A549 (cell line): ENCODE measurements at regions not wholly inside any gene's neighbourhood (a gene's known extent, or its start where the extent isn't known, plus 50 kb on each side); places are given as distances from the start of the nearest gene placed in this dataset.

Experiments
- ATAC-seq, 2 experiments: fragments of 200-7000 bp in 1 of 2; fragments of >200 bp in 1 of 2; cut with Nextera tagmentation in 1 of 2; cut with Tn5 transposase in 1 of 2; 3 replicates each; pipeline versions ENCODE4 v1.8.0 to v1.9.1; 2018 to 2020; ENCODE audit warnings: mild to moderate bottlenecking in 1 of 2, moderate library complexity in 1 of 2
- CTCF ChIA-PET: fragments of 300-600 bp; sonication (Branson Sonifier 250); formaldehyde crosslinking; extraction: SDS; loops from one replicate; lab custom pipeline; 2021; ENCODE audit warnings: antibody characterized with exemption, inconsistent platforms; lab: Yijun Ruan, JAX
- POLR2A ChIA-PET: fragments of 350-600 bp; formaldehyde crosslinking; extraction: SDS; loops from one replicate; lab custom pipeline; 2021; ENCODE audit warnings: antibody characterized with exemption, inconsistent platforms; lab: Yijun Ruan, JAX
- DNase-seq, 2 experiments: peaks; one replicate each; pipeline versions ENCODE4 v3.0.0 to v3.0.0-alpha.2; 2011 to 2016; ENCODE audit warnings: low read depth in 1 of 2, low spot score in 1 of 2
- FAIRE-seq: peaks from 2 replicates; lab custom pipeline; 2011; peaks lifted over from hg19 to GRCh38; lab: Jason Lieb, UNC
- H3K27ac ChIP-seq, 2 experiments: fragments of >200 bp; sonication (Bioruptor Twin); formaldehyde crosslinking; 3 replicates each; pipeline ENCODE4 v1.5.1; 2016 to 2017
- H3K4me1 ChIP-seq: fragments of >200 bp; sonication (Bioruptor Twin); formaldehyde crosslinking; 3 replicates; pipeline ENCODE4 v1.6.1; 2016
- H3K4me2 ChIP-seq: fragments of >200 bp; sonication (Bioruptor Twin); formaldehyde crosslinking; 3 replicates; pipeline ENCODE4 v1.6.1; 2016
- H3K4me3 ChIP-seq: fragments of >200 bp; sonication (Bioruptor Twin); formaldehyde crosslinking; 3 replicates; pipeline ENCODE4 v1.5.1; 2016
- H3K9me3 ChIP-seq: fragments of >200 bp; sonication (Bioruptor Twin); formaldehyde crosslinking; 3 replicates; pipeline ENCODE4 v1.6.1; 2016
- CBX2 ChIP-seq: fragments of 200-600 bp; sonication (generic); IDR thresholded peaks from 2 replicates; pipeline ENCODE4 v1.6.1; 2016; ENCODE audit warnings: low read depth, mild to moderate bottlenecking, borderline replicate concordance
- CBX8 ChIP-seq: fragments of 200-600 bp; sonication (generic); IDR thresholded peaks from 2 replicates; pipeline ENCODE4 v1.6.1; 2016
- E2F6 ChIP-seq: IDR thresholded peaks from 2 replicates; pipeline ENCODE4 v1.6.1; 2012; ENCODE audit warnings: low read depth, borderline replicate concordance
- EHMT2 ChIP-seq: fragments of 200-600 bp; sonication (generic); IDR thresholded peaks from 2 replicates; pipeline ENCODE4 v1.6.1; 2016; ENCODE audit warnings: antibody characterized with exemption, low read depth, mild to moderate bottlenecking, moderate library complexity
- EP300 ChIP-seq, 2 experiments: fragments of >200 bp; sonication (Bioruptor Twin); formaldehyde crosslinking; IDR thresholded peaks; 2 replicates in 1 of 2; 3 replicates in 1 of 2; pipeline ENCODE4 v1.6.1; 2016 to 2017
- HEYL ChIP-seq: fragments of 250-450 bp; sonication (Bioruptor Pico); IDR thresholded peaks from 2 replicates; pipeline ENCODE4 v1.8.0; 2021; ENCODE audit warnings: mild to moderate bottlenecking, moderate library complexity
- HOXB13 ChIP-seq: fragments of 250-450 bp; sonication (Bioruptor Pico); IDR thresholded peaks from 2 replicates; pipeline ENCODE4 v1.5.0; 2020; ENCODE audit warnings: low read depth, mild to moderate bottlenecking, moderate library complexity
- HOXB5 ChIP-seq: fragments of 250-450 bp; sonication (Bioruptor Pico); IDR thresholded peaks from 2 replicates; pipeline ENCODE4 v1.5.0; 2020; ENCODE audit warnings: mild to moderate bottlenecking, moderate library complexity
- MAFK ChIP-seq: fragments of 450-650 bp; IDR thresholded peaks from 2 replicates; pipeline ENCODE4 v1.6.1; 2014; ENCODE audit not compliant: partially characterized antibody
- MAZ ChIP-seq: fragments of 150-350 bp; IDR thresholded peaks from 2 replicates; pipeline ENCODE4 v1.6.1; 2014; ENCODE audit warnings: antibody characterized with exemption, low read depth, low read length, borderline replicate concordance
- NFE2L2 ChIP-seq: fragments of 150-350 bp; conservative IDR thresholded peaks from 2 replicates; pipeline ENCODE4 v1.6.1; 2014; ENCODE audit warnings: low read length
- NR3C1 ChIP-seq: fragments of >200 bp; sonication (Bioruptor Twin); formaldehyde crosslinking; IDR thresholded peaks from 3 replicates; pipeline ENCODE4 v1.6.1; 2017
- RAD21 ChIP-seq, 2 experiments: fragments of >200 bp in 1 of 2; sonication (Bioruptor Twin) in 1 of 2; formaldehyde crosslinking in 1 of 2; IDR thresholded peaks in 1 of 2; conservative IDR thresholded peaks in 1 of 2; 2 replicates in 1 of 2; 3 replicates in 1 of 2; pipeline ENCODE4 v1.6.1; 2012 to 2018; ENCODE audit warnings: inconsistent platforms in 1 of 2
- RARB ChIP-seq: fragments of 250-450 bp; sonication (Bioruptor Pico); IDR thresholded peaks from 2 replicates; pipeline ENCODE4 v1.8.0; 2021; ENCODE audit warnings: mild to moderate bottlenecking, moderate library complexity
- REST ChIP-seq: fragments of 200-600 bp; sonication (generic); IDR thresholded peaks from 2 replicates; pipeline ENCODE4 v1.6.1; 2016; ENCODE audit warnings: antibody characterized with exemption, mild to moderate bottlenecking, moderate library complexity
- RFX5 ChIP-seq: fragments of 450-650 bp; IDR thresholded peaks from 2 replicates; pipeline ENCODE4 v1.7.1; 2014; ENCODE audit warnings: antibody characterized with exemption, mild to moderate bottlenecking, moderate library complexity
- SREBF2 ChIP-seq: fragments of 450-650 bp; IDR thresholded peaks from 2 replicates; pipeline ENCODE4 v1.6.1; 2014; ENCODE audit warnings: mild to moderate bottlenecking, moderate library complexity
- ZC3H11A ChIP-seq: fragments of 450-650 bp; IDR thresholded peaks from 2 replicates; pipeline ENCODE4 v1.6.1; 2014; ENCODE audit warnings: antibody characterized with exemption, mild to moderate bottlenecking
- ZFP36 ChIP-seq: fragments of 450-650 bp; IDR thresholded peaks from 2 replicates; pipeline ENCODE4 v1.6.1; 2014; ENCODE audit warnings: borderline replicate concordance; ENCODE audit not compliant: partially characterized antibody
- WGBS: methylation state at CpG from one replicate; pipeline ENCODE4 v1.1.6; 2017; ENCODE audit errors: missing lambda C conversion rate; 5-methylcytosine and 5-hydroxymethylcytosine counted together
- TF ChIP-seq, protein P1 (sequence below): fragments of 250-450 bp; sonication (Bioruptor Pico); IDR thresholded peaks from 2 replicates; pipeline ENCODE4 v1.5.0; 2020; ENCODE audit warnings: low read depth, mild to moderate bottlenecking, moderate library complexity
- TF ChIP-seq, protein P2 (sequence below): fragments of >200 bp; sonication (Bioruptor Twin); formaldehyde crosslinking; IDR thresholded peaks from 3 replicates; pipeline ENCODE4 v1.5.1; 2016

- no peak for TF ChIP-seq REST
- TF ChIP-seq NFE2L2: no peak
- no peak for TF ChIP-seq RARB (CRISPR knock-in tag)
- WGBS: 0% methylated on average over 2 of the region's 2 CpGs
- no peak for DNase-seq
- POLR2A ChIA-PET: no interaction called here
- H3K4me1 ChIP-seq: no peaks in the 10 kb centered on the region
- H3K27ac ChIP-seq: no peak overlapping the region
- H3K4me2 ChIP-seq: no peak overlapping the region
- H3K9me3 ChIP-seq: no peaks in the 10 kb centered on the region
- H3K4me3 ChIP-seq: no peak overlapping the region
- CTCF ChIA-PET: no interaction called here
- FAIRE-seq: no peak
- no peak for ATAC-seq
Observed at GRCh38 chr16:73746554-73746953, 550.1 kb upstream of the PSMD7 start.

DNA sequence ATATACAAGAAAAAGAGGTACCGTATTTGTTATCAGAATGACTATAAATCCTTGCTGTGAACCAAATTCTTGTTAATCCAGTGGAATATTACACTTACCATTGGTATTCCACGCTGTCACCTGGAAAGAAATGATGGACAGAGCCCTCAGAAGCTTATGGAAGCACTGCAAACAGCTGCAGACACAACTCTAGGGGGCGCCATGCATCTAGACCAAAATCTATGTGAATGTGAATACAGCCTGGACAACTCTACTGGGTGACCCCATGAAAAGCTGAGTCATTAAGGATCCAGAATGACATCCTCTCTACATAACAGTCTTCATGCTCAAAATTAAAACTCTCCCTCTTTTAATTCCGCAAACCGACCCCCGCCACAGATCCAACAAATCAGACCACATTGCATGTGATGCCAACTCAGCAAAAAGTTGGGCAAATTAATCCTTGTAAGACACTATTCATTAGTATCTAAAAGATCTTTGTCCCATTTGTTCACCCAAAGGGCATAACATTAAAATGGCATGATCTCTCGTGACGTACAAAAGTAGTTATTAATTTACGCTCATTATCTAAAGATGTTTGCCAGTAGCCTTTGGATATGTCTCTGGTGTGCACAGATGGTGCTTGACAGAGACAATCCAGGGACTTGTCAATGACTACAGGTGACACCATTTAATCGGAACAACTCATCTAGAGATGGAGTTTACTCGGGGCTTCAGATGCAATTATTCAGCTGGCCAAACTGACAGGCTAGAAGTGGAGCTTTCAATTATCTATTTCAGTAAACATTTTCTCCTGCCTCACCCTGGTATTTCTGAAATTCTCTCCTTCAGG lies 552.7 kb upstream of the PSMD7 start:
- no peaks in the 10 kb centered on the region for H3K4me1 ChIP-seq
- ATAC-seq (no peak), DNase-seq (peak in 1 of 2 experiments; percentile 4)
- POLR2A ChIA-PET: no interaction called here
- TF ChIP-seq, protein P1, sequence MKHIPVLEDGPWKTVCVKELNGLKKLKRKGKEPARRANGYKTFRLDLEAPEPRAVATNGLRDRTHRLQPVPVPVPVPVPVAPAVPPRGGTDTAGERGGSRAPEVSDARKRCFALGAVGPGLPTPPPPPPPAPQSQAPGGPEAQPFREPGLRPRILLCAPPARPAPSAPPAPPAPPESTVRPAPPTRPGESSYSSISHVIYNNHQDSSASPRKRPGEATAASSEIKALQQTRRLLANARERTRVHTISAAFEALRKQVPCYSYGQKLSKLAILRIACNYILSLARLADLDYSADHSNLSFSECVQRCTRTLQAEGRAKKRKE (CRISPR knock-in tag): no peak
- TF ChIP-seq MAFK (peak; percentile 77), RFX5 (no peak), HEYL (CRISPR knock-in tag) (no peak)
- TF ChIP-seq, all 56 proteins: peak for 1
- FAIRE-seq: no peak
- Histone ChIP-seq H3K9me3 (no peaks in the 10 kb centered on the region), H3K27ac (no peak overlapping the region), H3K4me2 (no peak overlapping the region), H3K4me3 (no peak overlapping the region)
- 41% methylated on average over 11 of the region's 11 CpGs for WGBS
- CTCF ChIA-PET: interaction anchor here (1.1 kb wide), 1 partner anchor 135 kb away, joined by 3 read pairs; no protein-coding TSS in a partner anchor

DNA sequence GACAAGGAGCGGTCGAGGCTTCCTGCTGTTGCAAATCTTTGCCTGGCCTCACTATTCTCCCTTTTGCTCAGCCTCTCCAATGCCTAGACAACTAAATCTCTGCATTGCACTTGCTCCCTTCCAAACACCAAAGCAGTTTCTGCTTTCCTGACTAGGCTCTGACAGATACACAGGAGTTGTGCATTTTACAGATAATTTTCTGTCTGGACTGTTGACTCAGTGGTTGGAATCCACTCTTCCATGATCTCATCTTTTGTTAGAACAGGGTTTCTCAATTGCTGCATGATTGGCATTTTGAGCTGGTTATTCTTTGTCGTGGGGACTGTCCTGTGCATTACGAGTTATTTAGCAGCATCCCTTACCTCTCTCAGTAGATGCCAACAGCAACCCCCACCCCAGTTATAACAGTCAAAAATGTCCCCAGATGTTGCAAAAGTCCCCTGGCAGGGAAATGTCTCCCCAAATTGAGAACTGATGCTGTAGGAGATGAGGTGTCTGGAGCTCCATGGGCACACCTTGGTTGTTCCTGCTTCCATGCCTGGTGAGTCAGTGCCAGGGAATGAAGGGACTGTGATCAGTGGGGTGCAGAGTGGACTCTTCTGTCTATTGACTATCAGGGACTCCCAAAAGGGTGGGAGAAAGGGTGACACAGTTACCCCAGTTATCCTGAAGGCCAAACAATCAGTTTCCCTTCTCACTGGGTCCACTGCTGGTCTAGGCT lies 557.4 kb upstream of the PSMD7 start:
- no peak for DNase-seq
- ATAC-seq: no peak
- Histone ChIP-seq H3K9me3 (0 out of 3 replicates have a peak, but pooled peaks cover under 1% of the 10 kb centered on the region), H3K4me2 (no peak overlapping the region), H3K27ac (no peak overlapping the region), H3K4me3 (no peak overlapping the region), H3K4me1 (no peaks in the 10 kb centered on the region)
- ChIA-PET POLR2A (no interaction called here), CTCF (no interaction called here)
- WGBS: 3% methylated on average over 4 of the region's 4 CpGs
- no peak for TF ChIP-seq CBX2
- no peak for FAIRE-seq

GRCh38 chr16:73738266-73738665 lies 558.3 kb upstream of the PSMD7 start:
- WGBS: 0% methylated on average over 4 of the region's 4 CpGs
- H3K4me2 ChIP-seq: no peak overlapping the region
- ChIA-PET CTCF (interaction anchor here (0.7 kb wide), 1 partner anchor 1597 kb away, joined by 3 read pairs; no protein-coding TSS in a partner anchor), POLR2A (no interaction called here)
- ATAC-seq: no peak
- no peak overlapping the region for H3K27ac ChIP-seq
- no peak for DNase-seq
- H3K4me3 ChIP-seq: no peak overlapping the region
- FAIRE-seq: no peak
- 0 out of 3 replicates have a peak, but pooled peaks cover 6% of the 10 kb centered on the region for H3K9me3 ChIP-seq
- H3K4me1 ChIP-seq: no peaks in the 10 kb centered on the region
- TF ChIP-seq MAFK: no peak
- TF ChIP-seq ZC3H11A: no peak
- TF ChIP-seq MAZ: no peak
- no peak for TF ChIP-seq HOXB13 (CRISPR knock-in tag)
- no peak for TF ChIP-seq HOXB5
- TF ChIP-seq NR3C1: no peak
- TF ChIP-seq EHMT2: no peak
- no peak for TF ChIP-seq E2F6
- no peak for TF ChIP-seq CBX8
- TF ChIP-seq, protein P2, sequence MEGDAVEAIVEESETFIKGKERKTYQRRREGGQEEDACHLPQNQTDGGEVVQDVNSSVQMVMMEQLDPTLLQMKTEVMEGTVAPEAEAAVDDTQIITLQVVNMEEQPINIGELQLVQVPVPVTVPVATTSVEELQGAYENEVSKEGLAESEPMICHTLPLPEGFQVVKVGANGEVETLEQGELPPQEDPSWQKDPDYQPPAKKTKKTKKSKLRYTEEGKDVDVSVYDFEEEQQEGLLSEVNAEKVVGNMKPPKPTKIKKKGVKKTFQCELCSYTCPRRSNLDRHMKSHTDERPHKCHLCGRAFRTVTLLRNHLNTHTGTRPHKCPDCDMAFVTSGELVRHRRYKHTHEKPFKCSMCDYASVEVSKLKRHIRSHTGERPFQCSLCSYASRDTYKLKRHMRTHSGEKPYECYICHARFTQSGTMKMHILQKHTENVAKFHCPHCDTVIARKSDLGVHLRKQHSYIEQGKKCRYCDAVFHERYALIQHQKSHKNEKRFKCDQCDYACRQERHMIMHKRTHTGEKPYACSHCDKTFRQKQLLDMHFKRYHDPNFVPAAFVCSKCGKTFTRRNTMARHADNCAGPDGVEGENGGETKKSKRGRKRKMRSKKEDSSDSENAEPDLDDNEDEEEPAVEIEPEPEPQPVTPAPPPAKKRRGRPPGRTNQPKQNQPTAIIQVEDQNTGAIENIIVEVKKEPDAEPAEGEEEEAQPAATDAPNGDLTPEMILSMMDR: no peak
- no peak for TF ChIP-seq ZFP36
- no peak for TF ChIP-seq EP300 (IDR thresholded peaks at IDR 0.05)
- no peak for TF ChIP-seq RAD21 (conservative IDR thresholded peaks at IDR 0.05 in 1 of 2, IDR thresholded peaks at IDR 0.05 in 1 of 2)
- no peak for TF ChIP-seq SREBF2
